ENCODE measurements at regions not wholly inside any gene's neighbourhood (a gene's known extent, or its start where the extent isn't known, plus 50 kb on each side); places are given as distances from the start of the nearest gene placed in this dataset.

DNA sequence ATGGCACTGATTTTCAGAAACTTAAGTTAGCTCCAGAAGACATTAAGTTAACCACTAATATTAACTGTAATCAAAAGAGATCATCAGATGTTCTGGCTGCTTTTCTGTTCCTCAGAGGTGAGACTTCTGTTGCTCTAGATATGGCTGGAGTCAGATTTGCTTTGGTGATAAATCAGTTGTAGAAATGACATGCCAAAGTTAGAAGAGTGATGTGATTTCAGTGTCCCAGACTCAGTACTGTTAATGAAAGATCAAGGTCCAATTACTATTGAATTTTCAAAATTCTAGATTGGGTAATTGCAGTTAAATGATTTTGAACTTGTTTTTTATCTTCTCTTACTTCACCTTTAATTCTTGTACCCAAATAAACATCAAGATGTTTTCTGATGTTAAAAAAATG, 402.4 kb upstream of the SYNCRIP start:
- H3K9ac ChIP-seq (ENCODE audit: insufficient read depth, low read length): no peak overlapping the region
- no peaks in the 10 kb centered on the region for H3K9me3 ChIP-seq (ENCODE audit: control insufficient read depth, insufficient read depth, low read depth, low read length)
- TF ChIP-seq, protein P1, sequence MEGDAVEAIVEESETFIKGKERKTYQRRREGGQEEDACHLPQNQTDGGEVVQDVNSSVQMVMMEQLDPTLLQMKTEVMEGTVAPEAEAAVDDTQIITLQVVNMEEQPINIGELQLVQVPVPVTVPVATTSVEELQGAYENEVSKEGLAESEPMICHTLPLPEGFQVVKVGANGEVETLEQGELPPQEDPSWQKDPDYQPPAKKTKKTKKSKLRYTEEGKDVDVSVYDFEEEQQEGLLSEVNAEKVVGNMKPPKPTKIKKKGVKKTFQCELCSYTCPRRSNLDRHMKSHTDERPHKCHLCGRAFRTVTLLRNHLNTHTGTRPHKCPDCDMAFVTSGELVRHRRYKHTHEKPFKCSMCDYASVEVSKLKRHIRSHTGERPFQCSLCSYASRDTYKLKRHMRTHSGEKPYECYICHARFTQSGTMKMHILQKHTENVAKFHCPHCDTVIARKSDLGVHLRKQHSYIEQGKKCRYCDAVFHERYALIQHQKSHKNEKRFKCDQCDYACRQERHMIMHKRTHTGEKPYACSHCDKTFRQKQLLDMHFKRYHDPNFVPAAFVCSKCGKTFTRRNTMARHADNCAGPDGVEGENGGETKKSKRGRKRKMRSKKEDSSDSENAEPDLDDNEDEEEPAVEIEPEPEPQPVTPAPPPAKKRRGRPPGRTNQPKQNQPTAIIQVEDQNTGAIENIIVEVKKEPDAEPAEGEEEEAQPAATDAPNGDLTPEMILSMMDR (conservative IDR thresholded peaks at IDR 0.05 in 1 of 2, IDR thresholded peaks at IDR 0.05 in 1 of 2; ENCODE audit: low read depth in 1 of 2, low read length in 2 of 2): no peak
- no peak for TF ChIP-seq EZH2 (IDR thresholded peaks at IDR 0.05; ENCODE audit: low read length, missing control alignments)
- DNase-seq (ENCODE audit: low read depth in 2 of 2): no peak
- H3K4me1 ChIP-seq (ENCODE audit: control insufficient read depth, extremely low read depth, insufficient read depth, low read length): no peaks in the 10 kb centered on the region
- no peaks in the 10 kb centered on the region for H3K36me3 ChIP-seq (ENCODE audit: control insufficient read depth, insufficient read depth, low read length)
- no peaks in the 10 kb centered on the region for H4K20me1 ChIP-seq (ENCODE audit: control insufficient read depth, extremely low read depth, insufficient read depth, low read length)
- H3K4me3 ChIP-seq (replicated peaks in 1 of 4; ENCODE audit: control extremely low read depth in 1 of 4, insufficient read depth in 1 of 4, low read depth in 3 of 4, low read length in 4 of 4): no peak overlapping the region
- no peaks in the 10 kb centered on the region for H3K27me3 ChIP-seq (ENCODE audit: control insufficient read depth, insufficient read depth, low read length)
- no peak overlapping the region for H3K27ac ChIP-seq (ENCODE audit: insufficient read depth, low read length)
- no peak overlapping the region for H2AFZ ChIP-seq (ENCODE audit: low read length)
- no peak overlapping the region for H3K4me2 ChIP-seq (ENCODE audit: extremely low read depth, insufficient read depth, low read length)
- H3K79me2 ChIP-seq (ENCODE audit: control insufficient read depth, insufficient read depth, low read length): no peaks in the 10 kb centered on the region

DNA sequence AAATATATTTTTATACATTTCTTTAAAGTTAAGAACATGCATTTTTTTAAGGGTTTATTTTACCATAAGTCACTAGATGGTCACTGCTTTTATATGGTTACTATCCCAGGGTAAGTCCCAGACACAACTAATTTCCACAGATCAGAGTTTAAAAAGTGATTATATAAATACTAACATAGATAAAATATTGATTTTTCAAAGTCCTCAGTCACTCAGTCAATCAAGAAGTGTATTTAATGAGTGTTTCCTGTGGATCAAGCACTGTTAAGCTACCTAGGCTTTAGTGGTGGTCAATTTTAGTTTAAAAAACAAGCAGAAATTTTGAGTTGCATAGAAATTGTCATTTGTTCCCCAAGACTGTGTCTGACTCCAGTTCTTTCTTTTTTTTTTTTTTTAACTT, 399.5 kb upstream of the SYNCRIP start:
- Histone ChIP-seq H3K4me3 (replicated peaks in 1 of 4; ENCODE audit: control extremely low read depth in 1 of 4, insufficient read depth in 1 of 4, low read depth in 3 of 4, low read length in 4 of 4) (no peak overlapping the region), H3K9ac (ENCODE audit: insufficient read depth, low read length) (no peak overlapping the region), H3K79me2 (ENCODE audit: control insufficient read depth, insufficient read depth, low read length) (no peaks in the 10 kb centered on the region), H3K4me2 (ENCODE audit: extremely low read depth, insufficient read depth, low read length) (no peak overlapping the region), H3K27me3 (ENCODE audit: control insufficient read depth, insufficient read depth, low read length) (no peaks in the 10 kb centered on the region), H4K20me1 (ENCODE audit: control insufficient read depth, extremely low read depth, insufficient read depth, low read length) (no peaks in the 10 kb centered on the region), H3K36me3 (ENCODE audit: control insufficient read depth, insufficient read depth, low read length) (no peaks in the 10 kb centered on the region), H3K27ac (ENCODE audit: insufficient read depth, low read length) (no peak overlapping the region), H2AFZ (ENCODE audit: low read length) (no peak overlapping the region), H3K9me3 (ENCODE audit: control insufficient read depth, insufficient read depth, low read depth, low read length) (no peaks in the 10 kb centered on the region), H3K4me1 (ENCODE audit: control insufficient read depth, extremely low read depth, insufficient read depth, low read length) (no peaks in the 10 kb centered on the region)
- no peak for TF ChIP-seq EZH2 (IDR thresholded peaks at IDR 0.05; ENCODE audit: low read length, missing control alignments)
- TF ChIP-seq, protein P1 (conservative IDR thresholded peaks at IDR 0.05 in 1 of 2, IDR thresholded peaks at IDR 0.05 in 1 of 2; ENCODE audit: low read depth in 1 of 2, low read length in 2 of 2): no peak
- DNase-seq (ENCODE audit: low read depth in 2 of 2): no peak

DNA sequence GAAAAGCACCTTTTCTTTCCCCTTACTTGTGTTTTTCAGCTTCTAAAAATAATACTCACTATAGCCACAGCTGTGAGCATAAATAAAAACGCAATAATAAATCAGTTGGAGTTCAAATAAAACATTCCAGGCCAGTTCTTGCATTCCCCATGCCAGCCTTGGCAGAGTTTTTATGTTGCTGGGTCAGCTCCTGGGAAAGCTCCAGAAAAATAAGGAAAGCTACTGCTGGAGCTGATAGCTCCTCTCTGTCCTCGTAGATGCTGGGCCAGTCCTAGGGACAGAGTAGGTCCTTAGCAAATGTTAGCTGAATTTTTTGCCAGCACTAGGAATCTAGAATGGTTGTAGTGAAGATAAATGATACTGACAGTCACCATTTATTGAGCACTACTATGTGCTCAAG, 389.0 kb upstream of the SYNCRIP start:
- TF ChIP-seq, protein P1 (conservative IDR thresholded peaks at IDR 0.05 in 1 of 2, IDR thresholded peaks at IDR 0.05 in 1 of 2; ENCODE audit: low read depth in 1 of 2, low read length in 2 of 2): no peak
- TF ChIP-seq EZH2 (IDR thresholded peaks at IDR 0.05; ENCODE audit: low read length, missing control alignments): no peak

More for the DNA sequence above, 389.0 kb upstream of the SYNCRIP start:
- no peaks in the 10 kb centered on the region for H3K4me1 ChIP-seq (ENCODE audit: control insufficient read depth, extremely low read depth, insufficient read depth, low read length)
- no peak overlapping the region for H3K9ac ChIP-seq (ENCODE audit: insufficient read depth, low read length)
- H3K9me3 ChIP-seq (ENCODE audit: control insufficient read depth, insufficient read depth, low read depth, low read length): no peaks in the 10 kb centered on the region
- H2AFZ ChIP-seq (ENCODE audit: low read length): no peak overlapping the region
- H3K27ac ChIP-seq (ENCODE audit: insufficient read depth, low read length): no peak overlapping the region
- no peaks in the 10 kb centered on the region for H3K27me3 ChIP-seq (ENCODE audit: control insufficient read depth, insufficient read depth, low read length)
- H3K4me2 ChIP-seq (ENCODE audit: extremely low read depth, insufficient read depth, low read length): no peak overlapping the region
- no peak overlapping the region for H3K4me3 ChIP-seq (replicated peaks in 1 of 4; ENCODE audit: control extremely low read depth in 1 of 4, insufficient read depth in 1 of 4, low read depth in 3 of 4, low read length in 4 of 4)
- H4K20me1 ChIP-seq (ENCODE audit: control insufficient read depth, extremely low read depth, insufficient read depth, low read length): no peaks in the 10 kb centered on the region
- no peaks in the 10 kb centered on the region for H3K79me2 ChIP-seq (ENCODE audit: control insufficient read depth, insufficient read depth, low read length)
- no peaks in the 10 kb centered on the region for H3K36me3 ChIP-seq (ENCODE audit: control insufficient read depth, insufficient read depth, low read length)
- no peak for DNase-seq (ENCODE audit: low read depth in 2 of 2)

Measured in fibroblast of lung (primary cell).